Nephron progenitor cell (in vitro differentiated cells): ENCODE measurements at regions not wholly inside any gene's neighbourhood (a gene's known extent, or its start where the extent isn't known, plus 50 kb on each side); places are given as distances from the start of the nearest gene placed in this dataset.

Source experiments
- DNase-seq: peaks from one replicate; pipeline ENCODE4 v3.0.0; 2021
- H3K27ac Mint-ChIP-seq: 2 replicates; pipeline ENCODE4 v1.8.0; 2021; ENCODE audit warnings: mild to moderate bottlenecking, moderate library complexity, mixed read lengths
- H3K27me3 Mint-ChIP-seq: 2 replicates; pipeline ENCODE4 v1.8.0; 2021; ENCODE audit warnings: mild to moderate bottlenecking, low read depth, mixed read lengths; ENCODE audit not compliant: poor library complexity
- H3K36me3 Mint-ChIP-seq: 2 replicates; pipeline ENCODE4 v1.8.0; 2021; ENCODE audit warnings: low read depth, mixed read lengths
- H3K4me1 Mint-ChIP-seq: 2 replicates; pipeline ENCODE4 v1.8.0; 2021; ENCODE audit warnings: mixed read lengths
- H3K4me3 Mint-ChIP-seq: 2 replicates; pipeline ENCODE4 v1.8.0; 2021; ENCODE audit warnings: mild to moderate bottlenecking, moderate library complexity, mixed read lengths
- H3K9me3 Mint-ChIP-seq: 2 replicates; pipeline ENCODE4 v1.8.0; 2021; ENCODE audit warnings: mild to moderate bottlenecking, moderate library complexity, mixed read lengths
- CTCF ChIP-seq: fragments of 200-600 bp; sonication (generic); IDR thresholded peaks from 2 replicates; pipeline ENCODE4 v1.5.0; 2021; ENCODE audit warnings: antibody characterized with exemption

- DNase-seq = no peak
- Mint-ChIP-seq H3K36me3 (no peaks in the 10 kb centered on the region), H3K4me1 (peaks cover 22% of the 10 kb centered on the region), H3K27ac (no peak overlapping the region), H3K4me3 (no peak overlapping the region), H3K9me3 (no peaks in the 10 kb centered on the region), H3K27me3 (no peaks in the 10 kb centered on the region)
- no peak for TF ChIP-seq CTCF
These were observed 181.9 kb upstream of the CCN2 start for GRCh38 chr6:132132924-132133639.

GRCh38 chr6:132132422-132132821 is 181.2 kb upstream of the CCN2 start:
- no peaks in the 10 kb centered on the region for H3K36me3 Mint-ChIP-seq
- H3K4me3 Mint-ChIP-seq = no peak overlapping the region
- peaks cover 22% of the 10 kb centered on the region for H3K4me1 Mint-ChIP-seq
- no peak for TF ChIP-seq CTCF
- H3K27ac Mint-ChIP-seq = no peak overlapping the region
- no peaks in the 10 kb centered on the region for H3K9me3 Mint-ChIP-seq
- no peak for DNase-seq
- no peaks in the 10 kb centered on the region for H3K27me3 Mint-ChIP-seq

GRCh38 chr6:132131758-132132157 is 180.6 kb upstream of the CCN2 start:
- H3K27ac Mint-ChIP-seq = no peak overlapping the region
- H3K4me1 Mint-ChIP-seq = peaks cover 22% of the 10 kb centered on the region
- TF ChIP-seq CTCF = no peak
- no peak overlapping the region for H3K4me3 Mint-ChIP-seq
- H3K9me3 Mint-ChIP-seq = no peaks in the 10 kb centered on the region
- no peak for DNase-seq
- no peaks in the 10 kb centered on the region for H3K36me3 Mint-ChIP-seq
- H3K27me3 Mint-ChIP-seq = peaks cover 3% of the 10 kb centered on the region

GRCh38 chr6:132131351-132131750 is 180.2 kb upstream of the CCN2 start:
- Mint-ChIP-seq H3K9me3 (no peaks in the 10 kb centered on the region), H3K36me3 (no peaks in the 10 kb centered on the region), H3K27ac (peak overlapping the region; percentile 72), H3K4me1 (peaks cover 22% of the 10 kb centered on the region), H3K27me3 (peaks cover 3% of the 10 kb centered on the region), H3K4me3 (no peak overlapping the region)
- TF ChIP-seq CTCF = no peak
- DNase-seq = no peak

- Mint-ChIP-seq H3K4me3 (no peak overlapping the region), H3K4me1 (peaks cover 22% of the 10 kb centered on the region), H3K27me3 (peaks cover 3% of the 10 kb centered on the region), H3K36me3 (no peaks in the 10 kb centered on the region), H3K9me3 (no peaks in the 10 kb centered on the region), H3K27ac (peak overlapping the region; percentile 72)
- TF ChIP-seq CTCF = no peak
- no peak for DNase-seq
These were observed 179.6 kb upstream of the CCN2 start for GRCh38 chr6:132130626-132131298.

- Mint-ChIP-seq H3K4me1 (peaks cover 22% of the 10 kb centered on the region), H3K9me3 (no peaks in the 10 kb centered on the region), H3K27ac (no peak overlapping the region)
These were observed 177.3 kb upstream of the CCN2 start for GRCh38 chr6:132128424-132128823.

More at GRCh38 chr6:132128424-132128823, 177.3 kb upstream of the CCN2 start:
- no peak for TF ChIP-seq CTCF
- no peak for DNase-seq
- Mint-ChIP-seq H3K27me3 (peaks cover 3% of the 10 kb centered on the region), H3K4me3 (no peak overlapping the region), H3K36me3 (no peaks in the 10 kb centered on the region)
